HEK293 (cell line): ENCODE measurements at regions not wholly inside any gene's neighbourhood (a gene's known extent, or its start where the extent isn't known, plus 50 kb on each side); places are given as distances from the start of the nearest gene placed in this dataset.

Experiments used
- CTCF ChIA-PET: fragments of 350-600 bp; formaldehyde crosslinking; extraction: SDS; loops from one replicate; lab custom pipeline; 2021; ENCODE audit warnings: antibody characterized with exemption; lab: Yijun Ruan, JAX
- POLR2A ChIA-PET: fragments of 300-600 bp; formaldehyde crosslinking; extraction: SDS; loops from one replicate; lab custom pipeline; 2020; ENCODE audit warnings: antibody characterized with exemption, inconsistent platforms; lab: Yijun Ruan, JAX
- H3K27ac ChIP-seq: fragments of 200-500 bp; sonication (Bioruptor generic); 2 replicates; pipeline ENCODE4 v1.5.1; 2014; ENCODE audit warnings: low read depth, low read length, control low read depth, inconsistent platforms; ENCODE audit errors: extremely low read depth
- H3K36me3 ChIP-seq, 2 experiments: fragments of 200-500 bp in 1 of 2; sonication (Bioruptor generic) in 1 of 2; 1 replicate in 1 of 2; 2 replicates in 1 of 2; pipeline ENCODE4 v1.5.1; 2014 to 2017; ENCODE audit warnings: inconsistent platforms in 2 of 2, low read length in 2 of 2; ENCODE audit not compliant: control insufficient read depth in 2 of 2, insufficient read depth in 1 of 2
- H3K4me1 ChIP-seq: fragments of 200-500 bp; sonication (Bioruptor generic); 2 replicates; pipeline ENCODE4 v1.5.1; 2014; ENCODE audit warnings: mild to moderate bottlenecking, low read length, inconsistent platforms; ENCODE audit not compliant: control insufficient read depth, insufficient read depth
- H3K4me3 ChIP-seq: 2 replicates; pipeline ENCODE4 v1.5.1; 2011; ENCODE audit warnings: low read depth, mild to moderate bottlenecking, control low read depth, low read length, moderate library complexity
- H3K9me3 ChIP-seq: fragments of 200-500 bp; sonication (Bioruptor generic); 2 replicates; pipeline ENCODE4 v1.5.1; 2014; ENCODE audit warnings: low read depth, low read length, inconsistent platforms; ENCODE audit not compliant: control insufficient read depth, insufficient read depth
- BCL11B ChIP-seq: fragments of 450-650 bp; formaldehyde crosslinking; IDR thresholded peaks from 2 replicates; pipeline ENCODE4 v1.5.1; 2016; ENCODE audit warnings: low read depth, missing biosample characterization, missing genetic modification characterization
- GLI4 ChIP-seq: fragments of 450-650 bp; formaldehyde crosslinking; IDR thresholded peaks from 2 replicates; pipeline ENCODE4 v1.5.1; 2016; ENCODE audit warnings: missing biosample characterization, missing genetic modification characterization
- OSR2 ChIP-seq: fragments of 450-650 bp; formaldehyde crosslinking; IDR thresholded peaks from 2 replicates; pipeline ENCODE4 v1.5.1; 2016; ENCODE audit warnings: missing biosample characterization, missing genetic modification characterization
- RBAK ChIP-seq: fragments of 450-650 bp; formaldehyde crosslinking; IDR thresholded peaks from 2 replicates; pipeline ENCODE4 v1.5.1; 2016; ENCODE audit warnings: missing biosample characterization, missing genetic modification characterization
- SP3 ChIP-seq: fragments of 450-650 bp; formaldehyde crosslinking; IDR thresholded peaks from 2 replicates; pipeline ENCODE4 v1.5.1; 2016; ENCODE audit warnings: missing biosample characterization, missing genetic modification characterization
- WT1 ChIP-seq: fragments of 450-650 bp; formaldehyde crosslinking; IDR thresholded peaks from 2 replicates; pipeline ENCODE4 v1.5.1; 2016; ENCODE audit warnings: missing biosample characterization, missing genetic modification characterization
- ZBTB7A ChIP-seq: fragments of 450-650 bp; formaldehyde crosslinking; IDR thresholded peaks from 2 replicates; pipeline ENCODE4 v1.5.1; 2016; ENCODE audit warnings: low read depth, missing biosample characterization, missing genetic modification characterization
- ZNF114 ChIP-seq: fragments of 450-650 bp; formaldehyde crosslinking; IDR thresholded peaks from 2 replicates; pipeline ENCODE4 v1.5.0; 2017; ENCODE audit warnings: missing biosample characterization, missing genetic modification characterization
- ZNF146 ChIP-seq: fragments of 450-650 bp; formaldehyde crosslinking; IDR thresholded peaks from 2 replicates; pipeline ENCODE4 v1.5.1; 2016; ENCODE audit warnings: missing biosample characterization, missing genetic modification characterization
- ZNF148 ChIP-seq: fragments of 450-650 bp; formaldehyde crosslinking; IDR thresholded peaks from 2 replicates; pipeline ENCODE4 v1.5.0; 2017; ENCODE audit warnings: missing biosample characterization, missing genetic modification characterization, borderline replicate concordance
- ZNF174 ChIP-seq: fragments of 450-650 bp; formaldehyde crosslinking; IDR thresholded peaks from 2 replicates; pipeline ENCODE4 v1.5.0; 2017; ENCODE audit warnings: missing biosample characterization, mild to moderate bottlenecking, missing genetic modification characterization
- ZNF2 ChIP-seq: fragments of 450-650 bp; formaldehyde crosslinking; IDR thresholded peaks from 2 replicates; pipeline ENCODE4 v1.5.1; 2016; ENCODE audit warnings: missing biosample characterization, missing genetic modification characterization
- ZNF24 ChIP-seq: fragments of 450-650 bp; formaldehyde crosslinking; IDR thresholded peaks from 2 replicates; pipeline ENCODE4 v1.5.1; 2016; ENCODE audit warnings: missing biosample characterization, missing genetic modification characterization
- ZNF324 ChIP-seq: fragments of 450-650 bp; formaldehyde crosslinking; IDR thresholded peaks from 2 replicates; pipeline ENCODE4 v1.5.1; 2016; ENCODE audit warnings: missing biosample characterization, missing genetic modification characterization
- ZNF398 ChIP-seq: fragments of 450-650 bp; formaldehyde crosslinking; IDR thresholded peaks from 2 replicates; pipeline ENCODE4 v1.5.1; 2017; ENCODE audit warnings: missing biosample characterization, missing genetic modification characterization
- ZNF549 ChIP-seq: fragments of 450-650 bp; IDR thresholded peaks from 2 replicates; pipeline ENCODE4 v1.5.1; 2018; ENCODE audit warnings: missing biosample characterization, missing genetic modification characterization, mild to moderate bottlenecking, inconsistent platforms, moderate library complexity
- ZNF621 ChIP-seq: fragments of 450-650 bp; formaldehyde crosslinking; IDR thresholded peaks from 2 replicates; pipeline ENCODE4 v1.5.1; 2017; ENCODE audit warnings: missing biosample characterization, missing genetic modification characterization
- ZNF624 ChIP-seq: fragments of 450-650 bp; formaldehyde crosslinking; IDR thresholded peaks from 2 replicates; pipeline ENCODE4 v1.5.1; 2017; ENCODE audit warnings: missing biosample characterization, missing genetic modification characterization
- ZNF658 ChIP-seq: fragments of 450-650 bp; formaldehyde crosslinking; IDR thresholded peaks from 2 replicates; pipeline ENCODE4; 2016; ENCODE audit warnings: missing biosample characterization, missing genetic modification characterization
- ZNF664 ChIP-seq: fragments of 450-650 bp; formaldehyde crosslinking; IDR thresholded peaks from 2 replicates; pipeline ENCODE4 v1.5.1; 2016; ENCODE audit warnings: missing biosample characterization, missing genetic modification characterization
- ZNF791 ChIP-seq: fragments of 450-650 bp; formaldehyde crosslinking; IDR thresholded peaks from 2 replicates; pipeline ENCODE4 v1.5.1; 2016; ENCODE audit warnings: missing biosample characterization, missing genetic modification characterization
- ZSCAN18 ChIP-seq: fragments of 450-650 bp; formaldehyde crosslinking; IDR thresholded peaks from 2 replicates; pipeline ENCODE4 v1.5.1; 2016; ENCODE audit warnings: missing biosample characterization, missing genetic modification characterization
- ZSCAN4 ChIP-seq: fragments of 450-650 bp; formaldehyde crosslinking; IDR thresholded peaks from 2 replicates; pipeline ENCODE4 v1.5.1; 2017; ENCODE audit warnings: missing biosample characterization, missing genetic modification characterization
- TF ChIP-seq, protein P1 (sequence below): fragments of 450-650 bp; formaldehyde crosslinking; IDR thresholded peaks from 2 replicates; pipeline ENCODE4 v1.5.1; 2017; ENCODE audit warnings: missing biosample characterization, missing genetic modification characterization

DNA sequence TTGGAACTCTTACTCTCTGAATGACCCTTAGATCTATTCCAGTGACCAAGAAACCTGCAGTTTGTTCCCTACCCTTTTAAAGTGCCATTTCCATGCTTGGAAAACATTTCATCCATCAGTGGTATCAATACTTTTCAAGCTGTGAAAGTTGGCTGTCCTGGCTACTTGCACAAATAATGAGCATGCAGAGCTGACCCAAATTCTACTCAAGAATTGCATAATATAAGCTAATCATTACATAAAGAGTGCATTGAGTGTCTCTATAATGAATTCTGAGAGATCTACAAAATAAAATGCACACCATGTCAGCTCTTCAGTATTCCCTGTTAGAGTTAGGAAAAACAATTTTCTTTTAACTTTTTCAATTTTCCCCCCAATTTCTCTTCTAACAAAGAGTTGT lies 181.3 kb upstream of the HS3ST5 start (continued):
- TF ChIP-seq, protein P1, sequence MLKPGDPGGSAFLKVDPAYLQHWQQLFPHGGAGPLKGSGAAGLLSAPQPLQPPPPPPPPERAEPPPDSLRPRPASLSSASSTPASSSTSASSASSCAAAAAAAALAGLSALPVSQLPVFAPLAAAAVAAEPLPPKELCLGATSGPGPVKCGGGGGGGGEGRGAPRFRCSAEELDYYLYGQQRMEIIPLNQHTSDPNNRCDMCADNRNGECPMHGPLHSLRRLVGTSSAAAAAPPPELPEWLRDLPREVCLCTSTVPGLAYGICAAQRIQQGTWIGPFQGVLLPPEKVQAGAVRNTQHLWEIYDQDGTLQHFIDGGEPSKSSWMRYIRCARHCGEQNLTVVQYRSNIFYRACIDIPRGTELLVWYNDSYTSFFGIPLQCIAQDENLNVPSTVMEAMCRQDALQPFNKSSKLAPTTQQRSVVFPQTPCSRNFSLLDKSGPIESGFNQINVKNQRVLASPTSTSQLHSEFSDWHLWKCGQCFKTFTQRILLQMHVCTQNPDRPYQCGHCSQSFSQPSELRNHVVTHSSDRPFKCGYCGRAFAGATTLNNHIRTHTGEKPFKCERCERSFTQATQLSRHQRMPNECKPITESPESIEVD (tag by site-specific recombination) = no peak
- TF ChIP-seq ZNF398 (tag by site-specific recombination) = no peak
- no peak for TF ChIP-seq GLI4 (tag by site-specific recombination)

- H3K9me3 ChIP-seq = no peaks in the 10 kb centered on the region
- H3K4me1 ChIP-seq = no peaks in the 10 kb centered on the region
- CTCF ChIA-PET = interaction anchor here (0.8 kb wide), 2 partner anchors 316 to 529 kb away, joined by 3 to 4 read pairs; no protein-coding TSS in a partner anchor
- POLR2A ChIA-PET = no interaction called here
- H3K36me3 ChIP-seq = no peaks in the 10 kb centered on the region
- no peak for TF ChIP-seq ZNF658 (tag by site-specific recombination)
- no peak for TF ChIP-seq ZNF324 (tag by site-specific recombination)
- H3K27ac ChIP-seq = no peak overlapping the region
- no peak overlapping the region for H3K4me3 ChIP-seq
These were observed 180.7 kb upstream of the HS3ST5 start for GRCh38 chr6:114523508-114523907.

GRCh38 chr6:114521926-114522325 lies 179.1 kb upstream of the HS3ST5 start:
- H3K36me3 ChIP-seq = no peaks in the 10 kb centered on the region
- H3K4me3 ChIP-seq = no peak overlapping the region
- CTCF ChIA-PET = no interaction called here
- POLR2A ChIA-PET = no interaction called here
- no peaks in the 10 kb centered on the region for H3K4me1 ChIP-seq
- H3K27ac ChIP-seq = no peak overlapping the region
- TF ChIP-seq OSR2 = no peak
- no peaks in the 10 kb centered on the region for H3K9me3 ChIP-seq

DNA sequence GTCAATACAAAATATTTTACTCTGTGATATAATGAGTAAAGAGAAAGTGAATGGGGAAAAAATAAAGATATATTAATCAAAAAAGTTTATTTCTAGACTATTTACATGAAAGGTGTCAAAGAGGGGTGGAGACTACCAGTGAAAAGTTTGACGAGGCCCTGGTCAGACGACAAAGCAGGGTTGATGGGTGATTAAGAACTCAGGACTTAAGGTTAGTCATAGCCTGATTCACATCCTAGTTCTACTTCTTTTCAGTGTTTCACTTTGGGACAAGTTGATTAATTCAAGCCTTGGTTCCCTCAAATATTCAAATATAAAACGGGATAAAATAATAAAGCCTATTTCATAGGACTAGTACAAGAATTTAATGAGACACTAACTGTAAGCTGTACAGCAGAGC lies 178.2 kb upstream of the HS3ST5 start:
- H3K36me3 ChIP-seq = no peaks in the 10 kb centered on the region
- no peak overlapping the region for H3K27ac ChIP-seq
- POLR2A ChIA-PET = no interaction called here
- no peaks in the 10 kb centered on the region for H3K4me1 ChIP-seq
- H3K4me3 ChIP-seq = no peak overlapping the region
- no peaks in the 10 kb centered on the region for H3K9me3 ChIP-seq
- TF ChIP-seq ZSCAN4 = no peak
- TF ChIP-seq ZNF549 (tag by site-specific recombination) = no peak
- TF ChIP-seq ZNF2 = no peak
- no peak for TF ChIP-seq ZNF621 (tag by site-specific recombination)
- no peak for TF ChIP-seq WT1 (tag by site-specific recombination)
- TF ChIP-seq ZNF114 = no peak
- TF ChIP-seq SP3 = no peak
- TF ChIP-seq ZNF664 = no peak
- no peak for TF ChIP-seq BCL11B
- TF ChIP-seq ZNF148 = no peak
- TF ChIP-seq ZNF791 (tag by site-specific recombination) = no peak
- TF ChIP-seq ZNF146 (tag by site-specific recombination) = no peak
- no peak for TF ChIP-seq ZSCAN18 (tag by site-specific recombination)
- no peak for TF ChIP-seq ZNF174
- no peak for TF ChIP-seq ZBTB7A
- no peak for TF ChIP-seq RBAK (tag by site-specific recombination)
- TF ChIP-seq ZNF24 (tag by site-specific recombination) = no peak
- no peak for TF ChIP-seq ZNF624 (tag by site-specific recombination)
- TF ChIP-seq, all 188 proteins: peak for 0
- CTCF ChIA-PET = no interaction called here
